ENCODE measurements at regions not wholly inside any gene's neighbourhood (a gene's known extent, or its start where the extent isn't known, plus 50 kb on each side); places are given as distances from the start of the nearest gene placed in this dataset.
"Not testable (repeated sequence)": the region's sequence is repeated elsewhere in the genome, so short reads cannot be mapped to it uniquely, and the experiment has no call there.

- peak in 1 of 2 experiments; percentile 41 for DNase-seq
Observed at GRCh38 chr7:47088329-47089067, 493.4 kb downstream of the TNS3 start.

GRCh38 chr7:47087866-47088265, 494.0 kb downstream of the TNS3 start:
- no peak for DNase-seq

- DNase-seq: no peak
Observed at GRCh38 chr7:47085491-47086275, 496.2 kb downstream of the TNS3 start.

- no peak for DNase-seq
Observed at GRCh38 chr7:47083476-47084250, 498.2 kb downstream of the TNS3 start.

- DNase-seq: no peak
Observed at GRCh38 chr7:47080816-47081215, 501.1 kb downstream of the TNS3 start.

- DNase-seq: no peak
Observed at GRCh38 chr7:47078241-47078640, 503.7 kb downstream of the TNS3 start.

- DNase-seq: no peak
Observed at GRCh38 chr7:47074702-47075153, 507.2 kb downstream of the TNS3 start.

GRCh38 chr7:47073284-47073683, 508.6 kb downstream of the TNS3 start:
- DNase-seq: no peak

GRCh38 chr7:47071866-47072265, 510.0 kb downstream of the TNS3 start:
- no peak for DNase-seq

- DNase-seq: no peak
Observed at GRCh38 chr7:47069385-47070076, 512.4 kb downstream of the TNS3 start.

- DNase-seq: no peak
Observed at GRCh38 chr7:47066976-47067614, 514.8 kb downstream of the TNS3 start.

- no peak for DNase-seq
Observed at GRCh38 chr7:47056731-47057130, 525.2 kb downstream of the TNS3 start.

GRCh38 chr7:47052541-47053208, 529.2 kb downstream of the TNS3 start:
- not testable (repeated sequence) for DNase-seq

- DNase-seq: no peak
Observed at GRCh38 chr7:47049234-47049774, 532.6 kb downstream of the TNS3 start.

GRCh38 chr7:47047384-47047783, 534.5 kb downstream of the TNS3 start:
- DNase-seq: no peak

GRCh38 chr7:47046949-47047348, 535.0 kb downstream of the TNS3 start:
- DNase-seq: no peak

- no peak for DNase-seq
Observed at GRCh38 chr7:47045207-47046051, 536.5 kb downstream of the TNS3 start.

- no peak for DNase-seq
Observed at GRCh38 chr7:47044625-47045024, 537.3 kb downstream of the TNS3 start.

- DNase-seq: no peak
Observed at GRCh38 chr7:47043304-47043703, 538.6 kb downstream of the TNS3 start.

- no peak for DNase-seq
Observed at GRCh38 chr7:47042669-47043068, 539.2 kb downstream of the TNS3 start.

Data from cerebellar nuclear complex (tissue), 1 donor.